ENCODE measurements at regions not wholly inside any gene's neighbourhood (a gene's known extent, or its start where the extent isn't known, plus 50 kb on each side); places are given as distances from the start of the nearest gene placed in this dataset.

- TF ChIP-seq GATA2 (IDR thresholded peaks at IDR 0.05; ENCODE audit: low read depth, low read length): no peak
- TF ChIP-seq GATA3 (IDR thresholded peaks at IDR 0.05; ENCODE audit: low read depth, low read length): no peak
Measured at GRCh38 chr16:79770244-79771064, 169.9 kb upstream of the MAF start.
